ENCODE measurements at regions not wholly inside any gene's neighbourhood (a gene's known extent, or its start where the extent isn't known, plus 50 kb on each side); places are given as distances from the start of the nearest gene placed in this dataset.

DNA sequence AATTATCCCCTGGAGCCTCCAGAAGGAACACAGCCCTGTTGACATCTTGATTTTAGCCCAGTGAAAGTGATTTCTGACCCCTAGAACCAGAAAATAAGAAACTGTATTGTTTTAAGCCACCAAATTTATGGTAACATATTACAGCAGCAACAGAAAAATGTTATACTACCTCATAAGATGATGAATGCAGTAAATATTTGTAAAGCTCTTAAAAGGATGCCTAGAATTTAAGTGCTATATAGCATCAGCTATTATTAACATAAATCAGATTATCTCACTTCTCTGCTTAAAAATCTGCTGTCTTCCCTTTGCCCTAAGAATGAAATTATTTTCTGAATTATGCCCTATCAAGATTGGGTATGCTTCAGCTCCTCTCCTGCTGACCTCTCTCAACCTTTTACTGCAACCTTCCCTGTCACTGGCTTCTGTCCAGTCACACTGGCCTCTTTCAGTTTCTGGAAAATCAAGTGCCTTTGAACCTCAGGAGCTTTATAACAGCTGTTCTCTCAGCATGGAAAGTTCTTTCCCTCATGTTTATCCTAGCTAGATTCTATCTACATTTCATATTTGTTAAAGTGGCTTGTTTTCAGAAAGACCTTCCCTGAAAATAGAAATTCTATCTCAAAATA, 78.9 kb downstream of the GPR37 start:
- Histone ChIP-seq H3K4me3 (no peak overlapping the region), H3K4me1 (no peaks in the 10 kb centered on the region), H3K27me3 (ENCODE audit: insufficient read depth in 3 of 3, low read length in 2 of 3) (no peaks in the 10 kb centered on the region), H3K36me3 (ENCODE audit: insufficient read depth in 1 of 2, low read depth in 1 of 2) (no peaks in the 10 kb centered on the region), H3K9me3 (no peaks in the 10 kb centered on the region), H3K27ac (no peak overlapping the region)
- TF ChIP-seq CTCF (IDR thresholded peaks at IDR 0.05): no peak
- ATAC-seq (no peak), DNase-seq (no peak)
- intact Hi-C loops (cut with DNase I): no loop called here

- intact Hi-C loops (cut with DNase I): no loop called here
- H3K27me3 ChIP-seq (ENCODE audit: insufficient read depth in 3 of 3, low read length in 2 of 3): no peaks in the 10 kb centered on the region
- no peaks in the 10 kb centered on the region for H3K9me3 ChIP-seq
- 0 to 52% (median 42%) methylated on average over 1 of the region's 1 CpG for WGBS, 3 donors
- H3K36me3 ChIP-seq (ENCODE audit: insufficient read depth in 1 of 2, low read depth in 1 of 2): no peaks in the 10 kb centered on the region
- DNase-seq (no peak), ATAC-seq (no peak)
- H3K27ac ChIP-seq: no peak overlapping the region
- H3K4me1 ChIP-seq: no peaks in the 10 kb centered on the region
- no peak for TF ChIP-seq CTCF (IDR thresholded peaks at IDR 0.05)
- no peak overlapping the region for H3K4me3 ChIP-seq
Measured at GRCh38 chr7:124681946-124682345, 83.6 kb downstream of the GPR37 start.

DNA sequence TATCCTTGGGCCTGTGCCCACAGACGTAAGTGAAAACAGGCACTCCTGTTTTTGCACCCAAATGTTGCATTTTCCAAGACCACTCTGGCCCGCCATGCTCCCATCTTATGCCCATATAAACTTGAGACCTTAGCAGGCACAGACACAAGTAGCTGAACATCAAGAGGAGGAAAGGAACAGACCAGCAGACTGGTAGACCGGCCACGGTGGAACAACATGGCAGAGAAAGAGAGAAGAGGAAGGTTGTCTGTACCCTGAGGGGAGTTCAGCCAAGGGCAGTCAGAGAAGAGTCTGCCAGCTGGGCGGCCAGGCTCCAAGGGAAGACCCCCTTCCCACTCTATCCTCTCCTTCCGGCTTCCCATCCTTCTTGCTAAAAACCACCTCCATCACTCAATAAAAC, 85.3 kb downstream of the GPR37 start:
- Histone ChIP-seq H3K27me3 (ENCODE audit: insufficient read depth in 3 of 3, low read length in 2 of 3) (no peaks in the 10 kb centered on the region), H3K36me3 (ENCODE audit: insufficient read depth in 1 of 2, low read depth in 1 of 2) (no peaks in the 10 kb centered on the region), H3K4me1 (no peaks in the 10 kb centered on the region), H3K4me3 (no peak overlapping the region), H3K9me3 (no peaks in the 10 kb centered on the region), H3K27ac (no peak overlapping the region)
- 92 to 95% (median 92%) methylated on average over 6 of the region's 6 CpGs for WGBS, 3 donors
- intact Hi-C loops (cut with DNase I): no loop called here
- DNase-seq: no peak
- no peak for TF ChIP-seq CTCF (IDR thresholded peaks at IDR 0.05)
- no peak for ATAC-seq

DNA sequence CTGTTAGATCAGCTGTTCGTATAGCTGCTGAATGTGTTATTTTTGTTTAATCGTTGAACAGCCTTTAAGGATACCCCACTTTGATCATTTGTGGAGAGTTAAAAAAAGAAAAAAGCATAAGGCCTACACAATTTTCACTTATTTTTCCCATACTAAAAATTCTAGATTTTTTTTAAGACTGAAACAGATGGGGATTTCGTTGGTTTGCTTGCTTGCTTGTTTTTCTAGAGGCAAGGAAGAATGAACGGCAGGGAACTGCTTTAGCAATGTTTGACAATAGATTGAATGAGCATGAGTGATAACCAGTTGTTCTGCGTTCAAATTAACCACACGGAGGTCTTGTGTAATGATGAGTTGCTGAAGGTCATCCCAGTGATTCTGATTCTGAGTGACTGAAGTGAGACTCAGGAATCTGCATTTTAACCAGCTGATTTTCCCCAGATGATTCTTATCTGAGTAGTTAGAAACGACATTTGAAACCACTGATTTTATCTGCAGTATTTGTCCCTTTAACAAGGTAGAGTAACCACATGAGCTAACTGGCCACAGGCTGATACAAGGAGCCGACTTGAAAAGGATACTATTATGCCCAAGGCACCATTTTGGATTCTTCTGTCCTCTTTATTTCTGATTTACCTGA, 85.9 kb downstream of the GPR37 start:
- intact Hi-C loops (cut with DNase I): loop anchor here in 1 of 2 donors (10.0 kb wide), 1 partner anchor 105 kb away; no protein-coding TSS in a partner anchor
- DNase-seq: no peak
- 74 to 82% (median 77%) methylated on average over 8 of the region's 8 CpGs for whole genome bisulfite sequencing, 3 donors
- no peak for ATAC-seq
- H3K4me3 ChIP-seq: no peak overlapping the region
- no peaks in the 10 kb centered on the region for H3K36me3 ChIP-seq (ENCODE audit: insufficient read depth in 1 of 2, low read depth in 1 of 2)
- no peaks in the 10 kb centered on the region for H3K4me1 ChIP-seq
- TF ChIP-seq CTCF (IDR thresholded peaks at IDR 0.05): no peak
- H3K9me3 ChIP-seq: no peaks in the 10 kb centered on the region
- no peak overlapping the region for H3K27ac ChIP-seq
- no peaks in the 10 kb centered on the region for H3K27me3 ChIP-seq (ENCODE audit: insufficient read depth in 3 of 3, low read length in 2 of 3)

GRCh38 chr7:124679146-124679545, 86.4 kb downstream of the GPR37 start:
- ATAC-seq (no peak), DNase-seq (no peak)
- no peaks in the 10 kb centered on the region for H3K27me3 ChIP-seq (ENCODE audit: insufficient read depth in 3 of 3, low read length in 2 of 3)
- intact Hi-C loops (cut with DNase I): loop anchor here in 1 of 2 donors (10.0 kb wide), 1 partner anchor 106 kb away; no protein-coding TSS in a partner anchor
- H3K27ac ChIP-seq: no peak overlapping the region
- WGBS, 3 donors: 73 to 76% (median 76%) methylated on average over 2 of the region's 2 CpGs
- no peaks in the 10 kb centered on the region for H3K9me3 ChIP-seq
- no peak overlapping the region for H3K4me3 ChIP-seq
- H3K36me3 ChIP-seq (ENCODE audit: insufficient read depth in 1 of 2, low read depth in 1 of 2): no peaks in the 10 kb centered on the region
- no peak for TF ChIP-seq CTCF (IDR thresholded peaks at IDR 0.05)
- no peaks in the 10 kb centered on the region for H3K4me1 ChIP-seq

Measured in psoas muscle (tissue), 7 donors.